PC-3 (cell line): ENCODE measurements at regions not wholly inside any gene's neighbourhood (a gene's known extent, or its start where the extent isn't known, plus 50 kb on each side); places are given as distances from the start of the nearest gene placed in this dataset.

Experiments used
- ATAC-seq: fragments of 200-7000 bp; cut with Tn5 transposase; 2 replicates; pipeline ENCODE4 v1.9.1; 2020; ENCODE audit warnings: mild to moderate bottlenecking, moderate library complexity
- BruUV-seq: library from RNA; stranded (reverse); fragments of 400-500 nt; replicated peaks from 2 replicates; lab custom pipeline; 2021; lab: Mats Ljungman, UMichigan
- CTCF ChIA-PET: fragments of 300-600 bp; sonication (Branson Sonifier 250); formaldehyde crosslinking; loops from one replicate; lab custom pipeline; 2022; ENCODE audit warnings: antibody characterized with exemption; lab: Charles Lee
- POLR2A ChIA-PET: fragments of 300-600 bp; sonication (Branson Sonifier 250); formaldehyde crosslinking; loops from one replicate; lab custom pipeline; 2022; ENCODE audit warnings: antibody characterized with exemption; ENCODE audit not compliant: unreplicated experiment; lab: Charles Lee
- DNase-seq: peaks from one replicate; pipeline ENCODE4 v3.0.0-alpha.2; 2015
- H2AFZ ChIP-seq: fragments of 300-600 bp; sonication (generic); 2 replicates; pipeline ENCODE4 v1.6.0; 2016; ENCODE audit warnings: antibody characterized with exemption, low read length
- H3F3A ChIP-seq: fragments of 300-600 bp; sonication (generic); one replicate; pipeline ENCODE4 v1.6.0; 2017; ENCODE audit warnings: antibody characterized with exemption, low read length, control low read depth, mild to moderate bottlenecking; ENCODE audit not compliant: unreplicated experiment
- H3K27ac ChIP-seq: fragments of 300-600 bp; sonication (generic); 2 replicates; pipeline ENCODE4 v1.5.1; 2016; ENCODE audit warnings: mild to moderate bottlenecking, low read length
- H3K27me3 ChIP-seq: fragments of 300-600 bp; sonication (generic); 2 replicates; pipeline ENCODE4 v1.6.1; 2016; ENCODE audit warnings: low read length, mixed read lengths
- H3K36me3 ChIP-seq: fragments of 300-600 bp; sonication (generic); 2 replicates; pipeline ENCODE4 v1.6.1; 2016; ENCODE audit warnings: low read depth, mixed run types, low read length, mixed read lengths
- H3K4me1 ChIP-seq: fragments of 300-600 bp; sonication (generic); 2 replicates; pipeline ENCODE4 v1.5.1; 2016; ENCODE audit warnings: low read length; ENCODE audit not compliant: insufficient read depth
- H3K4me2 ChIP-seq: fragments of 300-600 bp; sonication (generic); 2 replicates; pipeline ENCODE4 v1.6.0; 2016; ENCODE audit warnings: low read length
- H3K4me3 ChIP-seq: fragments of 300-600 bp; sonication (generic); 2 replicates; pipeline ENCODE4 v1.5.1; 2016; ENCODE audit warnings: mild to moderate bottlenecking, low read length, mixed read lengths
- H3K79me2 ChIP-seq: fragments of 300-600 bp; sonication (generic); 2 replicates; pipeline ENCODE4 v1.6.1; 2017; ENCODE audit warnings: low read length, mixed read lengths
- H3K9ac ChIP-seq: fragments of 300-600 bp; sonication (generic); 2 replicates; pipeline ENCODE4 v1.6.0; 2016; ENCODE audit warnings: mild to moderate bottlenecking, low read length
- H3K9me2 ChIP-seq: fragments of 300-600 bp; sonication (generic); replicated peaks from 2 replicates; pipeline ENCODE4 v1.6.1; 2016; ENCODE audit warnings: mixed run types, low read length, mixed read lengths
- H3K9me3 ChIP-seq: fragments of 300-600 bp; sonication (generic); 2 replicates; pipeline ENCODE4 v1.6.1; 2016; ENCODE audit warnings: low read length, mixed read lengths
- H4K20me1 ChIP-seq: fragments of 300-600 bp; sonication (generic); 2 replicates; pipeline ENCODE4 v1.6.1; 2016; ENCODE audit warnings: low read length, mixed read lengths
- EZH2 ChIP-seq: fragments of 300-600 bp; sonication (generic); IDR thresholded peaks from one replicate; pipeline ENCODE4 v1.6.1; 2017; ENCODE audit warnings: antibody characterized with exemption, mild to moderate bottlenecking, low read length; ENCODE audit not compliant: unreplicated experiment
- EZH2phosphoT487 ChIP-seq: fragments of 300-600 bp; sonication (generic); IDR thresholded peaks from 2 replicates; pipeline ENCODE4 v1.6.1; 2018; ENCODE audit warnings: mild to moderate bottlenecking, antibody characterized with exemption, low read length, borderline replicate concordance
- intact Hi-C: fragments of 100-400 bp; cut with micrococcal nuclease; formaldehyde crosslinking; loops from 2 replicates; pipeline ENCODE4 v1.9.0; 2023
- TF ChIP-seq, protein P1 (sequence below): fragments of 300-600 bp; sonication (generic); conservative IDR thresholded peaks from 2 replicates; pipeline ENCODE4 v1.5.1; 2017; ENCODE audit warnings: antibody characterized with exemption, low read depth, mild to moderate bottlenecking, low read length

- no peak overlapping the region for H3K4me2 ChIP-seq
- no peak overlapping the region for H3K4me3 ChIP-seq
- TF ChIP-seq, protein P1, sequence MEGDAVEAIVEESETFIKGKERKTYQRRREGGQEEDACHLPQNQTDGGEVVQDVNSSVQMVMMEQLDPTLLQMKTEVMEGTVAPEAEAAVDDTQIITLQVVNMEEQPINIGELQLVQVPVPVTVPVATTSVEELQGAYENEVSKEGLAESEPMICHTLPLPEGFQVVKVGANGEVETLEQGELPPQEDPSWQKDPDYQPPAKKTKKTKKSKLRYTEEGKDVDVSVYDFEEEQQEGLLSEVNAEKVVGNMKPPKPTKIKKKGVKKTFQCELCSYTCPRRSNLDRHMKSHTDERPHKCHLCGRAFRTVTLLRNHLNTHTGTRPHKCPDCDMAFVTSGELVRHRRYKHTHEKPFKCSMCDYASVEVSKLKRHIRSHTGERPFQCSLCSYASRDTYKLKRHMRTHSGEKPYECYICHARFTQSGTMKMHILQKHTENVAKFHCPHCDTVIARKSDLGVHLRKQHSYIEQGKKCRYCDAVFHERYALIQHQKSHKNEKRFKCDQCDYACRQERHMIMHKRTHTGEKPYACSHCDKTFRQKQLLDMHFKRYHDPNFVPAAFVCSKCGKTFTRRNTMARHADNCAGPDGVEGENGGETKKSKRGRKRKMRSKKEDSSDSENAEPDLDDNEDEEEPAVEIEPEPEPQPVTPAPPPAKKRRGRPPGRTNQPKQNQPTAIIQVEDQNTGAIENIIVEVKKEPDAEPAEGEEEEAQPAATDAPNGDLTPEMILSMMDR = no peak
- no peak for TF ChIP-seq EZH2phosphoT487
- no peak for TF ChIP-seq EZH2
- DNase-seq (no peak), ATAC-seq (no peak)
- H3K27me3 ChIP-seq = no peaks in the 10 kb centered on the region
- H3K9ac ChIP-seq = no peak overlapping the region
- H3K36me3 ChIP-seq = no peaks in the 10 kb centered on the region
- no peak overlapping the region for H3K27ac ChIP-seq
- H3K9me3 ChIP-seq = no peaks in the 10 kb centered on the region
- H2AFZ ChIP-seq = no peak overlapping the region
- no peaks in the 10 kb centered on the region for H3K9me2 ChIP-seq
- H3F3A ChIP-seq = no peaks in the 10 kb centered on the region
- ChIA-PET CTCF (no interaction called here), POLR2A (no interaction called here)
- intact Hi-C loops = no loop called here
- no TSS peak for BruUV-seq
- H3K79me2 ChIP-seq = no peaks in the 10 kb centered on the region
- no peaks in the 10 kb centered on the region for H4K20me1 ChIP-seq
- H3K4me1 ChIP-seq = no peaks in the 10 kb centered on the region
Observed at GRCh38 chr10:10101106-10101505, 916.6 kb upstream of the CELF2 start.

- CTCF ChIA-PET = no interaction called here
- TF ChIP-seq, protein P1 = no peak
- TF ChIP-seq EZH2phosphoT487 = no peak
- no peak for TF ChIP-seq EZH2
- no peak overlapping the region for H3K4me2 ChIP-seq
Observed at GRCh38 chr10:10110844-10111490, 906.7 kb upstream of the CELF2 start.

DNA sequence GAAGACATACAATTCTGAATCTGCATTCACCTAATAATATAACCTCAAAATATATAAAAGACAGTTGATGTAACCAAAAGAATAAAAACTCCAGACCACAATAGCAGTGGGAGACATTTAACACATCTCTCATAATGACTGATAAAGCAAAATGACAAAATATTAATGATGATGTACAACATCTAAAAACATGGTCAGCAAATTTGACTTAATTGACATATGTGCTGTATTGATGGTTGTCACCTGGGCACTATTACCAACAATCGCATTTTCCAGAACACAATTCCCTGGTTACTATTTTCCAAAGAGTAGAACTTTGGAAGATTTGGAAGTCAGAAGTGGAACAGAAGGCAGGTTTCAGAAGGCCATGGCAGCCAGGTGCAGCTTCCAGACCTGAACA lies 899.5 kb upstream of the CELF2 start:
- CTCF ChIA-PET = no interaction called here

More at GRCh38 chr10:10110844-10111490, 906.7 kb upstream of the CELF2 start:
- ATAC-seq = no peak
- no peaks in the 10 kb centered on the region for H3K27me3 ChIP-seq
- no peaks in the 10 kb centered on the region for H3K36me3 ChIP-seq
- H3K9ac ChIP-seq = no peak overlapping the region
- no peaks in the 10 kb centered on the region for H3K79me2 ChIP-seq
- no peaks in the 10 kb centered on the region for H4K20me1 ChIP-seq
- no peak for DNase-seq
- POLR2A ChIA-PET = no interaction called here
- intact Hi-C loops = no loop called here
- no peak overlapping the region for H2AFZ ChIP-seq
- no peaks in the 10 kb centered on the region for H3K9me3 ChIP-seq
- H3K27ac ChIP-seq = no peak overlapping the region
- H3K4me1 ChIP-seq = no peaks in the 10 kb centered on the region
- BruUV-seq = no TSS peak
- H3K9me2 ChIP-seq = no peaks in the 10 kb centered on the region
- no peak overlapping the region for H3K4me3 ChIP-seq
- no peaks in the 10 kb centered on the region for H3F3A ChIP-seq

More for the DNA sequence above, 899.5 kb upstream of the CELF2 start:
- no peaks in the 10 kb centered on the region for H4K20me1 ChIP-seq
- H3K27ac ChIP-seq = no peak overlapping the region
- no peaks in the 10 kb centered on the region for H3K79me2 ChIP-seq
- no peak overlapping the region for H3K4me2 ChIP-seq
- POLR2A ChIA-PET = no interaction called here
- H3K4me3 ChIP-seq = no peak overlapping the region
- no peak for DNase-seq
- no peaks in the 10 kb centered on the region for H3K36me3 ChIP-seq
- H3F3A ChIP-seq = no peaks in the 10 kb centered on the region
- intact Hi-C loops = no loop called here
- BruUV-seq = no TSS peak
- ATAC-seq = no peak
- no peak overlapping the region for H2AFZ ChIP-seq
- no peaks in the 10 kb centered on the region for H3K27me3 ChIP-seq
- H3K9me2 ChIP-seq = no peaks in the 10 kb centered on the region
- no peaks in the 10 kb centered on the region for H3K4me1 ChIP-seq
- TF ChIP-seq EZH2 (no peak), EZH2phosphoT487 (no peak)
- TF ChIP-seq, protein P1 = no peak
- no peak overlapping the region for H3K9ac ChIP-seq
- H3K9me3 ChIP-seq = no peaks in the 10 kb centered on the region
